NCI-H748 (cell line): ENCODE measurements at regions not wholly inside any gene's neighbourhood (a gene's known extent, or its start where the extent isn't known, plus 50 kb on each side); places are given as distances from the start of the nearest gene placed in this dataset.

Source experiments
- DNase-seq: peaks from one replicate; lab custom pipeline; 2025; ENCODE audit not compliant: unreplicated experiment; lab: John Stamatoyannopoulos, UW

DNA sequence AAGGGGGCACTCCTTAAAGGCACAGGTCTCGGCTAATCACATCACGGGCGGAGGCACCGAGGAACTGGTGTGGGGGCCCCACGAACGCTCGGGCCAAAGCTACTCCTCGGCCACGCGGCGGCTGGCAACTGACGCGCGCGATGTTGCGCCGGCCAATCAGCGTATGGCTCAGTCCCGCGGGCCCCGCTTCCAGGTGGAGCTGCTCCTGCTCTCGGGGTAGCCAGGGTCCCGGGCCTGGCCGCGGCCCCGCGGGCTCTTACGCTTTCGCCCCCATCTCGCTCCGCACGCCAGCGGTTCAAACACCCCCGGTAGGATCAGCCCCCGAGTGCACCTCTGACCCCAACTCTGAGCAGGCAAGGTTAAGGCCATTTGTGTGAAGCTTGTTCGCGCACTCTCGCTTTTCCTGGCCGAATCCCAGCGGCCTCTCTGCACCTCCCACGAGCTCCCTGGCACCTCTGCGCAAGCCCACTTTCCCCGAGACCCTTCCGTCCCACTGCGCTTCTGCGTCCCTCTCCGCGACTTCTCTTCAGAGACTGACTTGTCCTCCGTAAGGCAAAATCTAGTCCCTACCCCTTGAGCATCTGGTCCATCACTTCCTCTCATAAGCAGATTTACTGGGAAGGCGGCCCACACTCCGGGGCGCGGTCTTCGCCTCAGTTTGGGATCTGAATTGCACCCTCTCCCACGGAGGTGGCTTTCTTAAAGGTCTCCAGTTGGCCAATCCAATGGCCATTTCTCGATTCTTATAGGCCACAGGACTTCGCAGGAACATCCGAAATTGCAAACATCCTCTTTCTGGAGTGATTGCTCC lies 200.9 kb upstream of the TBX20 start:
- DNase-seq, result no peak

GRCh38 chr7:35450456-35451214 lies 196.7 kb upstream of the TBX20 start:
- DNase-seq, result no peak

- no peak for DNase-seq
Measured at GRCh38 chr7:35448486-35448885, 194.6 kb upstream of the TBX20 start.

GRCh38 chr7:35446091-35446490 lies 192.2 kb upstream of the TBX20 start:
- no peak for DNase-seq

GRCh38 chr7:35437619-35438275 lies 183.8 kb upstream of the TBX20 start:
- no peak for DNase-seq

DNA sequence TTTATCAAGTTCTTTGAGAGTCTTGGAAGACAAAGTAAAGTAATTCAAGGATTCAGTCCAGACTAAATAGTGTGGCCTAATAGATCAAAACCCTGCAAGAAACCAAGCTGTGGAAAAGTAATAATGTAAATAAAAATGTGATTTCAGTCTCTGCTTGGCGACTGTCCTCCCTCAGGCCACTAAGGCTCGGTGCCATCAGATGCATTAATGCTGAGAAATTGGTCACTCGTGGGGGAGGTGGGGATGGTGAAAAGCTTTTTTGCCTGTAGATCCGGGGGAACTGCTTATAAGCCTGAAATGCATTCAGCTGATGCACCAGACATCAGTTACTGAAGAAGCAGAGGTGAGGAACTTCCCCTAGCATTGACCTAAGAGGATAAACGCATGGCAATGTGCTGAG lies 182.6 kb upstream of the TBX20 start:
- no peak for DNase-seq

- DNase-seq, result peak; percentile 22
Measured at GRCh38 chr7:35430547-35431153, 176.8 kb upstream of the TBX20 start.

DNA sequence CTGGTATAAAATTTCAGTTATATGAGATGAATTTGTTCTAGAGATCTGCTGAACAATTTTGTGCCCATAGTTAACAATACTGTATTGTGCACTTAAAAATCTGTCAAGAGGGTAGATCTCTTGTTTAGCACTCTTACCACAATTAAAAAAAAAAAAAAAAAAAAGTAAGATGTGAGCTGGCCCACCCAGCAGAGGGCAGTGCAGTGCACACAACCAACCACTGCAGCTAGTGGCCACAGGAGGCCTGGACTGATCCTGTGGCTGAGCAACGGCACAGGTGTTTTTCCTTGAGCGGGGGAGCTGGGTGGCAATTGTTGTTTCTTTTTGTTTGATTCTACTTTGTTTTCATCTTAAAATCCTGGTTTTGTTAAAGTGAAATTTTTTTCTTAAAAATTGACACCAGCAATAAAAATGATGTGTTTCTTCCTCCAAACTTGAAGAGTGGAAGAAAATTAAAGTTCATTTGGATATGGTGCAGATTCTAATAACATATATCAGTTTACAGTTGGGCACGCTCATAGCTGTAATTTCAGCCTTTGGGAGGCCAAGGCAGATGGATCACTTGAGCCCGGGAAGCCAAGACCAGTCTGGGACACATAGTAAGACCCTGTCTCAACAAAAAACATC lies 171.1 kb upstream of the TBX20 start:
- peak; percentile 35 for DNase-seq

GRCh38 chr7:35424440-35424839 lies 170.5 kb upstream of the TBX20 start:
- DNase-seq, result no peak

DNA sequence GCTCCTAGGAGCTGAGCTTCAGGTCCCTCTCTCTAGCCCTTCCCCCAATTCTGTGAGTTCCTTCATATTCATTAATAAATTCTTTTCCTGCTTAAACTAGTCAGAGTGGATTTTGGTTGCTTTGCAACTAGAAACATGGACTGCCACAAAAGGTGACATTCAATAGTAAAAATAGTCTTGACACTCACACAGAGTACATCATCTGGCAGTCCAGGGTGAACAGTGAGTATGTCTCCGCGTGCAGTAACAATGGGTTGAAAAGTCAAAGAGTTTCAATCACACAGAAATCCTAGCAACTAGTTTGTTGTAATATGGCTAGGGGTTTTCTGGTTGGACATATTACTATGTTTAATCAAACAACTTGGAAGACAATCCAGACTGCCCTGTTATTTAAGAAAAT lies 168.8 kb upstream of the TBX20 start:
- DNase-seq, result no peak

DNA sequence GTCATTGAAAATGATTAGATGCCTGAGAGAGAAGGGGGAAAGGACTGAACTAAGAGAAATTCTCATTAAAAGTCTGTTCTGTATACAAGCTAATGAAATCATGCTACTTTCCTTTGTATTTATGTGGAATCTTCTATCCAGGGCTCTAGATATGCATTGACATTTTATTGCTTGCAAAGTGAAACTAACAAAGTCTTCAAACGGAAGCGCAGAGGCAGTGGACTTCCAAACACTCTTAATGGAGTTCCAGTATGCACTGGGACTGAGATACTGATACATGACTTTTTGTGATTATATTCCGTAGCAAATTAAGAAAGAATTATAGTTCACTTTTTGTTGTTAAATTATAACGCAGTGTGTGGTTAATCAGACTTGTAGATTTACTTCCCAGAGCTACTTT lies 166.8 kb upstream of the TBX20 start:
- no peak for DNase-seq

- no peak for DNase-seq
Measured at GRCh38 chr7:35419391-35419755, 165.5 kb upstream of the TBX20 start.

DNA sequence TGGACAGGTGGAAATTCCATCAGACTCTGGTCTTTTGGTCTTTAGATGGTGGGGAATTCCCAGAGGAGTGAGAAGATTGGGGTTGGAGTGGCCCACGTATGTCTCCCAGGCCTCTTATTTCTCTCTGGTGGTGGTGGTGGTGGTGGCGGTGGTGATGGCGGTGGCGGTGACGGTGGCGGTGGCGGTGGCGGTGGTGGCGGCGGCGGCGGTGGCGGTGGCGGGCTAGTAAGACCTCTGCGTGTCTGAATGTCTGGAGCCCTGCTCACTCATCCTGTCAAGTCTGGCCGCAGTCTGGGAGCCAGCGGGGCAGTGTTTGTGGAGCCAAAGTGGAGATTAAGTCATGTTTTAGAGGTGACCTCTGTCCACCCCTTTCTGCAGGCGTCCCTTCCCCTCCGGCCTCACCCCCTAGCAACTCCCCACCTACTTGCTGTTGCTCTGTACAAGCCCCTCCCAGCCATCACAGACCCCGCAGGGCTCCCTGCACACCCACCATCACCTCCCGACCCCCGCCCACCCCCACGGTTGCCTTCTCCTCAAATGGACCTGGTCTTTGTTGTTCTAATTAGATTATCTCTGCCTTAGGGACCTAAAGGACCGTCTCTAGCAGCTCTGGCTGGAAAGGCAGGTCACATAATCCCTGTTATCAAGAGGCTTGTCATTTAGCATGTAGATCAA lies 165.0 kb upstream of the TBX20 start:
- DNase-seq, result no peak

DNA sequence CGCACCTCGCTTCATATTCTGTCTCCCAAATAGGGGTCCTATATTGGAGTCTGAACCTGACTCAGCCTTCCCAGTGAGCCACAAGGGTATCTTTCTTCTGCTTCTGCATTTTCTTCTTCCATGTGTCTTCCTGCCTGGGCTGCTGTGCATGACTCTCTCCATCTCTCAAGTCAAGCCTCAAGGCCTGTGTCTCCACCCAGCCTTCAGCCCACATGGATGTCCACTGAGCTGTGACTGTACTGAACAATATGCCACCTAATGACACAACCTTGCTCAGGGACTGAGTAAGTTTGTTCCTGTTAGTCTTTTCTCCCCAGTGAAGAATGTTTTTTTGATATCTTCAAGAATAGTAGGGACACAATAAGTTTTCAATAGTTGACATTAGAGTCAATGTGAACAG lies 162.7 kb upstream of the TBX20 start:
- no peak for DNase-seq

- DNase-seq, result no peak
Measured at GRCh38 chr7:35415411-35415822, 161.5 kb upstream of the TBX20 start.

DNA sequence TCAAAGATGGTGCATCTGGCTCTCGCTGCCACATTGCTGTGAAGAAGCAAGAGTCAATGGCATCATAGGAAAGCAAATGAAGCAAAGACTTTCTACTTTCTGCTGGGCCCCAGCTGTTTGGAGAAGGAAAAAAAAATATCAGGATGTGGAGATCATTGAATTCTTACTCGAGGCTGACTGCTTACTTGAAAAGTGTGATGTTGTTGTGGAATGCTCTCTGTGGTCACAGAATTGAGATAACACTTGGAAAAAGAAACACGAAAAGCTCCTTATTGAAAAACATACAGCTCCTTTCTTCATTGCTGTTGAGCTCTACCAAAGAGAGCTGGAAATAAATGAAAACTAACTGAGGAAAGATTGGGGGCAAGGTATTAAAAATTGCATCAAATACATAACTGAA lies 157.4 kb upstream of the TBX20 start:
- no peak for DNase-seq

DNA sequence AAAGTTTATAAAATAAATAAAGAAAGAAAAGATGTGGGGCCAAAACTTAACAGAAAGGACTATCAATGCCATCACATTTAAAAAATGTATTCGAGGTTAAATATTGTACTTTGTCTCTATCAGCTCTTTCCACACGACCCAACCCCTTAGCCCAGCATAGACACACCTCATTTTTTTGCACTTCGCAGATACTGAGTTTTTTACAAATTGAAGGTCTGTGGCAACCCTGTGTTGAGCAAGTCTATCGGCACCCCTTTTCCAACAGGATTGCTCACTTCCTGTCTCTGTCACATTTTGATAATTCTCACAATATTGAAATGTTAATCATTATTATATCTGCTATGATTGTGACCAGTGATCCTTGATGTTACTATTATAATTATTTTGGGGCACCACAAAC lies 151.6 kb upstream of the TBX20 start:
- DNase-seq, result no peak

DNA sequence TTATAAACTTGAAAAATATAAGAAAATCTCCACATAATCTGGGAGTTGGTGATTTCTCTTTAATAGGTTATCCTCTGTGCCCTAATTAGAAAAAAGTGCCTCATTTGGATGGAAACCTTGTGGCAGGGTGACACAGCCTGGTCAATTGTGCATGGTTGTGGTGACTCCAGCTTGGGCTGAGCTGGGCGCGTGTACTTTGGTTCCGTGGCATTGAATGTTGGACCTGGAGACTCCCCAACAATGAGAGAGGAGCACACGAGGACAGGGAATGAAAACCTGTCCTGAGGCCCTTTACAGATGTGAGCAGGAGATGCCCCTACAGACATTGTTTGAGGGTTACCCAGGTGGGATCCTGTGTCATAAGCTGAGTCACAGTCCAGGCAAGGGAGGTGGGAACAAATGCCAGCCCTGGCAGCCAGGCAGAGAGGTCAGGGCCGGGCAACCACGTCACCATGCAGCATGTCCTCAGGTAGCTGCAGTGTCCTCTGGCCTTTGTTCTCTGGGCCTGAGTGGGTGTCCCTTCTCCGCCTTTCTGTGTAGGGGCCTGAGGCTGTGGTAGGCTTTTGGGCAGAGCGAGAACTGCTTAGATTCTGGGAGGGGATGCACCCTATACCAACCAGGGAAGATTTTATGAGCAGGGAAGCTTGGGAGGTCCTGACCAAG lies 147.4 kb upstream of the TBX20 start:
- no peak for DNase-seq

GRCh38 chr7:35399840-35400239 lies 145.9 kb upstream of the TBX20 start:
- DNase-seq, result no peak

- DNase-seq, result no peak
Measured at GRCh38 chr7:35399216-35399615, 145.3 kb upstream of the TBX20 start.
